Activated T-cell treated with anti-CD3 and anti-CD28 coated beads, Interleukin-2, amount 50 U/mL, for 72 hours (primary cell): ENCODE measurements at regions not wholly inside any gene's neighbourhood (a gene's known extent, or its start where the extent isn't known, plus 50 kb on each side); places are given as distances from the start of the nearest gene placed in this dataset.

ENCODE experiments used
- ATAC-seq, 2 donors: fragments of 150-1000 bp; cut with Tn5 transposase; replicated peaks in 1 of 2; 2 replicates each; pipeline ENCODE4 v1.10.0; 2021; ENCODE audit warnings: moderate library complexity in 2 of 2, mild to moderate bottlenecking in 1 of 2
- DNase-seq, 2 donors: peaks; one replicate each; pipeline ENCODE4 v3.0.0; 2021 to 2022; ENCODE audit warnings: mixed read lengths in 1 of 2
- H3K27ac Mint-ChIP-seq: one replicate; pipeline ENCODE4 v1.8.0; 2022; ENCODE audit warnings: mild to moderate bottlenecking, moderate library complexity, mixed read lengths
- H3K27me3 Mint-ChIP-seq: one replicate; pipeline ENCODE4 v1.8.0; 2022; ENCODE audit warnings: low read depth, mixed read lengths
- H3K36me3 Mint-ChIP-seq, 2 donors: one replicate each; pipeline ENCODE4 v1.8.0; 2022; ENCODE audit warnings: mixed read lengths in 2 of 2, mild to moderate bottlenecking in 1 of 2; ENCODE audit not compliant: insufficient read depth in 2 of 2
- H3K4me1 Mint-ChIP-seq: one replicate; pipeline ENCODE4 v1.8.0; 2022; ENCODE audit warnings: low read depth, mixed read lengths
- H3K4me3 Mint-ChIP-seq, 2 donors: one replicate each; pipeline ENCODE4 v1.8.0; 2022; ENCODE audit warnings: mild to moderate bottlenecking in 2 of 2, mixed read lengths in 2 of 2, moderate library complexity in 2 of 2
- H3K9me3 Mint-ChIP-seq, 2 donors: one replicate each; pipeline ENCODE4 v1.8.0; 2022; ENCODE audit warnings: mixed read lengths in 2 of 2

DNA sequence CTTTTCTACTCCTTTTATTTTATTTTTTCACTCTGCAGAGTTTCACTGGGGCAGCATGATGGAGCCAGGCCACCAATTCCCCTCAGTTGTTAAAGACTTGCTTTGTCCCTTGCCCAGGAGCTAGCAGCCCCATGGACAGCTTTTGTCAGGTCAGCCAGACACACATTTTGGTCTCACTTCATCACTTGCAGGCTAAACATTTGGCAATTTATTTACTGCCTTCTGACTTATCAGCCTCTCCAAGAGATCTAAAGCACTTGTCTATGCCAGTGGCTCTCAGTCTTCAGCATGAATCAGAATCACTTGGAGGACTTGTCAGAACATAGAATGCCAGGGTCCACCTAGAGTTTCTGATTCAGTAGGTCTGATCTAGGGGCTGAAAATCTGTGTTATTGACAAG, 66.4 kb upstream of the GDF10 start:
- DNase-seq, result no peak
- H3K4me1 Mint-ChIP-seq, result peaks cover 8% of the 10 kb centered on the region
- peaks cover 0 to 2% of the 10 kb centered on the region in 2 donors for H3K36me3 Mint-ChIP-seq
- H3K27ac Mint-ChIP-seq, result no peak overlapping the region
- H3K4me3 Mint-ChIP-seq, result no peak overlapping the region
- no peaks in the 10 kb centered on the region for H3K27me3 Mint-ChIP-seq
- H3K9me3 Mint-ChIP-seq, result peaks cover 0 to 5% of the 10 kb centered on the region in 2 donors
- no peak for ATAC-seq

DNA sequence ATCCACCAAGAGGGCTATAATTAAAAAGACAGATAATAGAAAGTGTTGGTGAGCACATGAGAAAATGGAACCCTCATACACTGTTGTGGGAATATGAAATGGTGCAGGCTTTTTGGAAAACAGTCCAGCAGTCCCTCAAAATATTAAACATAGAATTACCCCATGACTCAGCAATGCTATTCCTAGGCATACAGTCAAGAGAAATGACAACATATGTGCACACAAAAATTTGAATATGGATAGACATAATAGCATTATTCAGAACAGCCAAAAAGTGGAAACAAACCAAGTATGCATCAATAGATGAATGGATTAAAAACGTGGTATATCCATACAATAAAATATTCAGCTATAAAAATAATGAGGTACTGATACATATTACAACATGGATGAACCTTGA, 64.5 kb upstream of the GDF10 start:
- DNase-seq, result no peak
- no peaks in the 10 kb centered on the region for H3K27me3 Mint-ChIP-seq
- no peak overlapping the region for H3K27ac Mint-ChIP-seq
- peaks cover 4% of the 10 kb centered on the region for H3K4me1 Mint-ChIP-seq
- ATAC-seq, result no peak
- H3K36me3 Mint-ChIP-seq, result peaks cover 0 to 2% of the 10 kb centered on the region in 2 donors
- H3K4me3 Mint-ChIP-seq, result no peak overlapping the region
- peaks cover 0 to 9% of the 10 kb centered on the region in 2 donors for H3K9me3 Mint-ChIP-seq

- DNase-seq, result no peak
- Mint-ChIP-seq H3K4me1 (peaks cover 4% of the 10 kb centered on the region), H3K4me3 (no peak overlapping the region), H3K36me3 (peaks cover 0 to 2% of the 10 kb centered on the region in 2 donors), H3K9me3 (peaks cover 0 to 9% of the 10 kb centered on the region in 2 donors), H3K27me3 (no peaks in the 10 kb centered on the region), H3K27ac (no peak overlapping the region)
- ATAC-seq, result no peak
Observed at GRCh38 chr10:47237316-47238260, 62.4 kb upstream of the GDF10 start.

GRCh38 chr10:47238331-47239095, 61.5 kb upstream of the GDF10 start:
- no peaks in the 10 kb centered on the region for H3K27me3 Mint-ChIP-seq
- ATAC-seq, result no peak
- peaks cover 0 to 9% of the 10 kb centered on the region in 2 donors for H3K9me3 Mint-ChIP-seq
- peaks cover 0 to 2% of the 10 kb centered on the region in 2 donors for H3K36me3 Mint-ChIP-seq
- peaks cover 5% of the 10 kb centered on the region for H3K4me1 Mint-ChIP-seq
- no peak overlapping the region for H3K27ac Mint-ChIP-seq
- no peak overlapping the region for H3K4me3 Mint-ChIP-seq
- no peak for DNase-seq

DNA sequence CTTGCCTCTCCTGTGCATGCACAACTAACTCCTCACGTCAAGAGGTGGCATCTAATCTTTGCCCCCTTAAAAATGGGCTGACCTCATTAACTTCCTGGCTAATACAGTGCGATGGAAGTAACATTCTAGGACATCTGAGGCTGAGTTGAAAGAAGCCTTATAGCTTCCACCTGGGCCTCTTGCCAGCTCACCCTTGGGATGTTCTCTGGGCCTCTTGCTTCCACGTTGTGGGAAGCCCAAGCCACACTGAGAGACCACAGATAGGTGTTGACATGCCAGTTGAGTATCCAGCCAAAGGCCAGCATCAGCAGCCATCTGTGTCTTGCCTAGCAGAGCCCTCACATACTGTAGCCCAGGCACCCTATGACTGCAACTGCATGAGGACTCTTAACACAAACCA, 60.8 kb upstream of the GDF10 start:
- no peak for ATAC-seq
- H3K4me1 Mint-ChIP-seq, result peaks cover 5% of the 10 kb centered on the region
- peaks cover 0 to 2% of the 10 kb centered on the region in 2 donors for H3K36me3 Mint-ChIP-seq
- no peak overlapping the region for H3K4me3 Mint-ChIP-seq
- no peak for DNase-seq
- H3K9me3 Mint-ChIP-seq, result peaks cover 0 to 9% of the 10 kb centered on the region in 2 donors
- H3K27ac Mint-ChIP-seq, result no peak overlapping the region
- no peaks in the 10 kb centered on the region for H3K27me3 Mint-ChIP-seq

DNA sequence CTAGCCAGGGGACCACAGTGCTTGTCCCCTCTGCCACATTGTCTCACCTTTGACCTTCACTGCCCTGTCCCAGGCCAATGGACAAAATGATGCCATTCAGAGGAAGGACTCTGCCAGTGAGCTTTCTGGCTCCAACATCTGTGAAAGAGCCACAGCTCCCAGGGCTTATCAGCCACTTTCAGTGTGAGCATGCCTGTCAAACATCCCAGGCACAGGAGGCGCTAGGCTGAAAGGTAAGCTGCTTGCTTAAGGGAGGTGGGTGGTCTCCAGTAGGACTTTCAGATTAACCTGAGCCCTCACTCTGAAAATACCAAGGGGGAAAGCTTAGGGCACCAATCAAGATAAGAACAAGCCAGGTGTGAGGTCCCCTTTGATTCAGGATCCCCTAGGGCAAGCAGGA, 59.8 kb upstream of the GDF10 start:
- Mint-ChIP-seq H3K36me3 (peaks cover 0 to 2% of the 10 kb centered on the region in 2 donors), H3K27me3 (no peaks in the 10 kb centered on the region), H3K9me3 (peaks cover 0 to 9% of the 10 kb centered on the region in 2 donors), H3K27ac (no peak overlapping the region), H3K4me3 (no peak overlapping the region), H3K4me1 (peaks cover 5% of the 10 kb centered on the region)
- no peak for ATAC-seq
- DNase-seq, result no peak

DNA sequence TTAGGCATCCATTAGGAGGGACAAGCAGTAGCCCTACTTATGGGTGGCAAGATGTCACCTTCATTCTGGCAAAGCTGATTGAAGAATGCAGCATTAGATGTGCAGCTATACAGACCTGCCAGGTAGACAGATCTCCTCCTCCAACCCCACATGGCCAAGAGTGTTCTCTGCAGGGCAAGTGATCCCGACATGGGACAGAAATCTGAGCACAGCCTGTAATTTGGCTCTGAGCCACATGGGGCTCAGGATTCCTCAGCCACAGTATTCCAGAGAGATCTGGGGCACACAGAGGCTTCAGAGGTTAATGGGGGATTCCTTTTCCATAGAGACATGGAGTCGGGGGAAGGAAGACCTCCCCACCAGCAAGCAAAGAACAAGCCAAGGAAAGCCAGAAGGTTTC, 58.7 kb upstream of the GDF10 start:
- Mint-ChIP-seq H3K36me3 (peaks cover 0 to 2% of the 10 kb centered on the region in 2 donors), H3K9me3 (peaks cover 0 to 6% of the 10 kb centered on the region in 2 donors), H3K4me1 (peaks cover 5% of the 10 kb centered on the region), H3K27me3 (no peaks in the 10 kb centered on the region), H3K4me3 (no peak overlapping the region), H3K27ac (no peak overlapping the region)
- no peak for ATAC-seq
- DNase-seq, result no peak

- no peak for DNase-seq
- no peak overlapping the region for H3K27ac Mint-ChIP-seq
- peaks cover 5% of the 10 kb centered on the region for H3K4me1 Mint-ChIP-seq
- peaks cover 0 to 2% of the 10 kb centered on the region in 2 donors for H3K36me3 Mint-ChIP-seq
- H3K9me3 Mint-ChIP-seq, result peaks cover 0 to 4% of the 10 kb centered on the region in 2 donors
- ATAC-seq, result no peak
- no peaks in the 10 kb centered on the region for H3K27me3 Mint-ChIP-seq
- H3K4me3 Mint-ChIP-seq, result no peak overlapping the region
Observed at GRCh38 chr10:47241946-47242867, 57.8 kb upstream of the GDF10 start.

GRCh38 chr10:47243356-47243755, 56.6 kb upstream of the GDF10 start:
- peaks cover 6% of the 10 kb centered on the region for H3K4me1 Mint-ChIP-seq
- H3K27me3 Mint-ChIP-seq, result no peaks in the 10 kb centered on the region
- no peak overlapping the region for H3K27ac Mint-ChIP-seq
- no peak overlapping the region for H3K4me3 Mint-ChIP-seq
- no peak for ATAC-seq
- peaks cover 0 to 2% of the 10 kb centered on the region in 2 donors for H3K36me3 Mint-ChIP-seq
- DNase-seq, result no peak
- H3K9me3 Mint-ChIP-seq, result peaks cover 0 to 4% of the 10 kb centered on the region in 2 donors

DNA sequence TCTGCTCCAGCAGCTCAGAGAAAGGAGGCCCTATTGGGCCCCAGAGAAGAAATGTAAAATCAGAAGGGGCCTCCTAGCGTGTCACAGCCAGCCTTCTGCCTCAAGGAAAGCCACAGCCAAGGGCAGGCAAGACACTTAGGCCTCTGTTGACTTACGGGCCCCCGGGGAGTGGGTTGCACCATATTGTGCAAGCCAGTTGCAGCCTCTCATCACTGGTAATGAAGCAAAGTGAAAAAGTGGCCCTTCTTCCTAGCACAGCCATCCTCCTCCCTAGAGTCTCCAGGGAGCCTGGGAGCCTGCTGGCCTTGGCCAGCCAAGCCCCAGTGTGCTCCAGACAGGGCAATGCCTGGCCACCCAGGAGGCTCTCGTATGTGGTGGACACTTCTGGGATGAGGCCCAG, 56.2 kb upstream of the GDF10 start:
- H3K36me3 Mint-ChIP-seq, result peaks cover 0 to 2% of the 10 kb centered on the region in 2 donors
- no peak overlapping the region for H3K27ac Mint-ChIP-seq
- ATAC-seq (no peak), DNase-seq (no peak)
- H3K9me3 Mint-ChIP-seq, result peaks cover 0 to 6% of the 10 kb centered on the region in 2 donors
- no peak overlapping the region for H3K4me3 Mint-ChIP-seq
- H3K4me1 Mint-ChIP-seq, result peaks cover 10% of the 10 kb centered on the region
- no peaks in the 10 kb centered on the region for H3K27me3 Mint-ChIP-seq

GRCh38 chr10:47244560-47245500, 55.2 kb upstream of the GDF10 start:
- Mint-ChIP-seq H3K27ac (no peak overlapping the region), H3K4me1 (peaks cover 13% of the 10 kb centered on the region), H3K27me3 (no peaks in the 10 kb centered on the region), H3K4me3 (no peak overlapping the region), H3K9me3 (peaks cover 0 to 6% of the 10 kb centered on the region in 2 donors), H3K36me3 (no peaks in the 10 kb centered on the region)
- DNase-seq, result no peak
- ATAC-seq, result no peak
